HG03135 (cell line): ENCODE measurements at regions not wholly inside any gene's neighbourhood (a gene's known extent, or its start where the extent isn't known, plus 50 kb on each side); places are given as distances from the start of the nearest gene placed in this dataset.
"Not testable (repeated sequence)": the region's sequence is repeated elsewhere in the genome, so short reads cannot be mapped to it uniquely, and the experiment has no call there.

Experiments used
- ATAC-seq: cut with Tn5 transposase; IDR thresholded peaks from one replicate; pipeline ENCODE4 v1.9.1; 2021; ENCODE audit warnings: mild to moderate bottlenecking, moderate library complexity; ENCODE audit not compliant: unreplicated experiment

- not testable (repeated sequence) for ATAC-seq
Observed at GRCh38 chr4:189721016-189721993, 219.4 kb upstream of the FRG1 start.

GRCh38 chr4:189722324-189723003 is 218.2 kb upstream of the FRG1 start:
- not testable (repeated sequence) for ATAC-seq

- ATAC-seq, result not testable (repeated sequence)
Observed at GRCh38 chr4:189727982-189728638, 212.6 kb upstream of the FRG1 start.

- not testable (repeated sequence) for ATAC-seq
Observed at GRCh38 chr4:189731989-189732388, 208.7 kb upstream of the FRG1 start.

GRCh38 chr4:189733507-189733906 is 207.2 kb upstream of the FRG1 start:
- ATAC-seq, result not testable (repeated sequence)

GRCh38 chr4:189734648-189735267 is 205.9 kb upstream of the FRG1 start:
- not testable (repeated sequence) for ATAC-seq

- ATAC-seq, result not testable (repeated sequence)
Observed at GRCh38 chr4:189736656-189737055, 204.0 kb upstream of the FRG1 start.

GRCh38 chr4:189740118-189740517 is 200.6 kb upstream of the FRG1 start:
- not testable (repeated sequence) for ATAC-seq

- ATAC-seq, result no peak
Observed at GRCh38 chr4:189740873-189741272, 199.8 kb upstream of the FRG1 start.

GRCh38 chr4:189753092-189753491 is 187.6 kb upstream of the FRG1 start:
- ATAC-seq, result not testable (repeated sequence)

GRCh38 chr4:189763583-189763982 is 177.1 kb upstream of the FRG1 start:
- no peak for ATAC-seq

- no peak for ATAC-seq
Observed at GRCh38 chr4:189765301-189765700, 175.4 kb upstream of the FRG1 start.

- ATAC-seq, result no peak
Observed at GRCh38 chr4:189765736-189766135, 174.9 kb upstream of the FRG1 start.

- ATAC-seq, result no peak
Observed at GRCh38 chr4:189767941-189768340, 172.7 kb upstream of the FRG1 start.

- no peak for ATAC-seq
Observed at GRCh38 chr4:189769131-189769530, 171.5 kb upstream of the FRG1 start.

GRCh38 chr4:189771696-189772361 is 168.8 kb upstream of the FRG1 start:
- no peak for ATAC-seq

GRCh38 chr4:189773909-189774308 is 166.8 kb upstream of the FRG1 start:
- ATAC-seq, result no peak

- no peak for ATAC-seq
Observed at GRCh38 chr4:189779281-189779980, 161.2 kb upstream of the FRG1 start.

GRCh38 chr4:189780391-189780790 is 160.3 kb upstream of the FRG1 start:
- no peak for ATAC-seq

GRCh38 chr4:189784651-189785050 is 156.0 kb upstream of the FRG1 start:
- no peak for ATAC-seq
